Neutrophil (primary cell): ENCODE measurements at regions not wholly inside any gene's neighbourhood (a gene's known extent, or its start where the extent isn't known, plus 50 kb on each side); places are given as distances from the start of the nearest gene placed in this dataset.

Experiments
- H3K27ac ChIP-seq: fragments of 200-600 bp; sonication (generic); 2 replicates; pipeline ENCODE4 v1.5.1; 2016; ENCODE audit warnings: mild to moderate bottlenecking, moderate library complexity
- H3K27me3 ChIP-seq: fragments of 200-600 bp; sonication (generic); 2 replicates; pipeline ENCODE4 v1.6.0; 2016; ENCODE audit warnings: mild to moderate bottlenecking
- H3K36me3 ChIP-seq: fragments of 200-600 bp; sonication (generic); 2 replicates; pipeline ENCODE4 v1.5.1; 2017
- H3K4me1 ChIP-seq, 2 experiments: fragments of 200-600 bp in 1 of 2; sonication (generic) in 1 of 2; 1 replicate in 1 of 2; 2 replicates in 1 of 2; pipeline versions ENCODE4 v1.5.1 to v1.6.1; 2013 to 2016; ENCODE audit warnings: low read depth in 1 of 2, low read length in 1 of 2, mild to moderate bottlenecking in 1 of 2, moderate library complexity in 1 of 2; ENCODE audit not compliant: control insufficient read depth in 1 of 2, insufficient read depth in 1 of 2
- H3K4me3 ChIP-seq, 2 experiments: fragments of 200-600 bp in 1 of 2; sonication (generic) in 1 of 2; 1 replicate in 1 of 2; 2 replicates in 1 of 2; pipeline ENCODE4 v1.5.1; 2013 to 2016; ENCODE audit warnings: low read depth in 1 of 2, low read length in 1 of 2, mild to moderate bottlenecking in 1 of 2, moderate library complexity in 1 of 2
- H3K9me3 ChIP-seq: fragments of 200-600 bp; sonication (generic); 2 replicates; pipeline ENCODE4 v1.5.1; 2016
- CTCF ChIP-seq: fragments of 200-600 bp; sonication (generic); IDR thresholded peaks from 2 replicates; pipeline ENCODE4 v1.5.1; 2016; ENCODE audit warnings: antibody characterized with exemption

- Histone ChIP-seq H3K4me3 (no peak overlapping the region), H3K9me3 (no peaks in the 10 kb centered on the region), H3K27ac (no peak overlapping the region), H3K4me1 (no peaks in the 10 kb centered on the region), H3K36me3 (no peaks in the 10 kb centered on the region), H3K27me3 (no peaks in the 10 kb centered on the region)
- TF ChIP-seq CTCF = no peak
Observed at GRCh38 chr9:79166005-79166404, 405.8 kb upstream of the TLE4 start.

- Histone ChIP-seq H3K36me3 (no peaks in the 10 kb centered on the region), H3K4me1 (no peaks in the 10 kb centered on the region), H3K4me3 (no peak overlapping the region), H3K27ac (no peak overlapping the region), H3K27me3 (no peaks in the 10 kb centered on the region), H3K9me3 (no peaks in the 10 kb centered on the region)
- no peak for TF ChIP-seq CTCF
Observed at GRCh38 chr9:79170643-79171042, 401.1 kb upstream of the TLE4 start.

- H3K27me3 ChIP-seq = no peaks in the 10 kb centered on the region
- no peak overlapping the region for H3K27ac ChIP-seq
- H3K36me3 ChIP-seq = no peaks in the 10 kb centered on the region
- H3K4me1 ChIP-seq = no peaks in the 10 kb centered on the region
- no peak for TF ChIP-seq CTCF
- no peaks in the 10 kb centered on the region for H3K9me3 ChIP-seq
- no peak overlapping the region for H3K4me3 ChIP-seq
Observed at GRCh38 chr9:79173932-79174331, 397.8 kb upstream of the TLE4 start.

GRCh38 chr9:79176014-79176697 is 395.6 kb upstream of the TLE4 start:
- H3K27me3 ChIP-seq = no peaks in the 10 kb centered on the region
- H3K4me1 ChIP-seq = no peaks in the 10 kb centered on the region
- no peaks in the 10 kb centered on the region for H3K9me3 ChIP-seq
- no peak overlapping the region for H3K4me3 ChIP-seq
- H3K36me3 ChIP-seq = no peaks in the 10 kb centered on the region
- H3K27ac ChIP-seq = no peak overlapping the region
- TF ChIP-seq CTCF = no peak

GRCh38 chr9:79184831-79185230 is 386.9 kb upstream of the TLE4 start:
- H3K36me3 ChIP-seq = no peaks in the 10 kb centered on the region
- H3K4me1 ChIP-seq = peaks cover 9 to 13% of the 10 kb centered on the region in 2 experiments
- no peaks in the 10 kb centered on the region for H3K9me3 ChIP-seq
- no peak overlapping the region for H3K4me3 ChIP-seq
- H3K27ac ChIP-seq = no peak overlapping the region
- no peak for TF ChIP-seq CTCF
- no peaks in the 10 kb centered on the region for H3K27me3 ChIP-seq

- Histone ChIP-seq H3K27me3 (no peaks in the 10 kb centered on the region), H3K4me3 (no peak overlapping the region), H3K36me3 (no peaks in the 10 kb centered on the region), H3K4me1 (peaks cover 9 to 13% of the 10 kb centered on the region in 2 experiments), H3K27ac (no peak overlapping the region), H3K9me3 (no peaks in the 10 kb centered on the region)
- TF ChIP-seq CTCF = no peak
Observed at GRCh38 chr9:79185866-79186265, 385.9 kb upstream of the TLE4 start.
